HCT116 (cell line): ENCODE measurements at regions not wholly inside any gene's neighbourhood (a gene's known extent, or its start where the extent isn't known, plus 50 kb on each side); places are given as distances from the start of the nearest gene placed in this dataset.
A peak's percentile ranks its signal among the peaks of the same experiment; 100 is the strongest.
"Not testable (repeated sequence)": the region's sequence is repeated elsewhere in the genome, so short reads cannot be mapped to it uniquely, and the experiment has no call there.

Source experiments
- ATAC-seq: fragments of 200-7000 bp; cut with Tn5 transposase; 2 replicates; pipeline ENCODE4 v1.9.1; 2020; ENCODE audit warnings: mild to moderate bottlenecking, moderate library complexity
- BruUV-seq: library from RNA; stranded (reverse); fragments of 400-500 nt; replicated peaks from 2 replicates; lab custom pipeline; 2021; lab: Mats Ljungman, UMichigan
- CTCF ChIA-PET: fragments of 300-600 bp; sonication (Branson Sonifier 250); formaldehyde crosslinking; loops from one replicate; lab custom pipeline; 2021; ENCODE audit warnings: antibody characterized with exemption; lab: Charles Lee
- POLR2A ChIA-PET: fragments of 300-600, 350-600 bp; sonication (Branson Sonifier 250); formaldehyde crosslinking; loops from one replicate; lab custom pipeline; 2021; ENCODE audit warnings: antibody characterized with exemption; lab: Charles Lee
- RAD21 ChIA-PET, 2 experiments: fragments of 300-600 bp; sonication (Branson Sonifier 250); formaldehyde crosslinking; loops; one replicate each; lab custom pipeline; 2023; ENCODE audit warnings: low total read pairs in 2 of 2; ENCODE audit not compliant: uncharacterized antibody in 2 of 2, unreplicated experiment in 2 of 2, low non-redundant PET in 1 of 2; lab: Charles Lee
- DNase-seq: peaks from one replicate; pipeline ENCODE4 v3.0.0-alpha.2; 2010; ENCODE audit warnings: low read depth, low spot score
- H2AFZ ChIP-seq: fragments of 200-600 bp; shearing (Covaris generic), sonication (generic); 2 replicates; pipeline ENCODE4 v1.6.1; 2017; ENCODE audit warnings: low read depth, mixed run types, mixed read lengths, antibody characterized with exemption, low read length; ENCODE audit not compliant: poor library complexity, severe bottlenecking
- H3K27ac ChIP-seq: 2 replicates; pipeline ENCODE4 v1.5.1; 2012; ENCODE audit warnings: low read depth, low read length
- H3K27me3 ChIP-seq: fragments of 200-600 bp; sonication (generic); 2 replicates; pipeline ENCODE4 v1.6.1; 2016; ENCODE audit warnings: mixed run types, low read length, mixed read lengths; ENCODE audit not compliant: insufficient read depth
- H3K36me3 ChIP-seq, 2 experiments: fragments of 200-500 bp in 1 of 2; fragments of 200-600 bp in 1 of 2; sonication (Bioruptor generic) in 1 of 2; sonication (generic) in 1 of 2; 2 replicates each; pipeline versions ENCODE4 v1.5.1 to v1.6.1; 2014 to 2016; ENCODE audit warnings: low read length in 2 of 2, inconsistent platforms in 1 of 2, mixed read lengths in 1 of 2, mixed run types in 1 of 2; ENCODE audit not compliant: insufficient read depth in 2 of 2, control insufficient read depth in 1 of 2
- H3K4me1 ChIP-seq, 2 experiments: fragments of 200-600 bp in 1 of 2; sonication (generic) in 1 of 2; 2 replicates each; pipeline versions ENCODE4 v1.5.1 to v1.6.1; 2012 to 2017; ENCODE audit warnings: low read length in 2 of 2, inconsistent platforms in 1 of 2, mild to moderate bottlenecking in 1 of 2, mixed read lengths in 1 of 2, mixed run types in 1 of 2, moderate library complexity in 1 of 2; ENCODE audit not compliant: insufficient read depth in 2 of 2, control insufficient read depth in 1 of 2
- H3K4me2 ChIP-seq: fragments of 200-600 bp; sonication (generic); 2 replicates; pipeline ENCODE4 v1.6.1; 2017; ENCODE audit warnings: mixed run types, low read length, mixed read lengths
- H3K4me3 ChIP-seq, 2 experiments: fragments of 200-600 bp in 1 of 2; sonication (generic) in 1 of 2; replicated peaks in 1 of 2; 2 replicates each; pipeline ENCODE4 v1.5.1; 2011 to 2016; ENCODE audit warnings: low read length in 2 of 2, control low read depth in 1 of 2, low read depth in 1 of 2, mild to moderate bottlenecking in 1 of 2, mixed read lengths in 1 of 2, mixed run types in 1 of 2
- H3K79me2 ChIP-seq: fragments of 200-600 bp; sonication (generic); 2 replicates; pipeline ENCODE4 v1.6.1; 2017; ENCODE audit warnings: mild to moderate bottlenecking, mixed run types, low read length, moderate library complexity, mixed read lengths; ENCODE audit not compliant: insufficient read depth
- H3K9ac ChIP-seq: fragments of 200-600 bp; sonication (generic); 2 replicates; pipeline ENCODE4 v1.6.1; 2016; ENCODE audit warnings: low read length, mixed read lengths
- H3K9me2 ChIP-seq: fragments of 200-600 bp; sonication (generic), shearing (Covaris generic); 2 replicates; pipeline ENCODE4 v1.6.1; 2017; ENCODE audit warnings: mixed run types, mild to moderate bottlenecking, moderate library complexity; ENCODE audit not compliant: insufficient read depth
- H3K9me3 ChIP-seq, 2 experiments: fragments of 200-500 bp in 1 of 2; fragments of 200-600 bp in 1 of 2; sonication (Bioruptor generic) in 1 of 2; sonication (generic) in 1 of 2; 2 replicates each; pipeline ENCODE4 v1.6.1; 2014 to 2017; ENCODE audit warnings: low read length in 2 of 2, mixed read lengths in 2 of 2, inconsistent platforms in 1 of 2, low read depth in 1 of 2, mild to moderate bottlenecking in 1 of 2, mixed run types in 1 of 2, moderate library complexity in 1 of 2; ENCODE audit not compliant: control insufficient read depth in 1 of 2, insufficient read depth in 1 of 2
- H4K20me1 ChIP-seq: fragments of 200-600 bp; sonication (generic), shearing (Covaris generic); 2 replicates; pipeline ENCODE4 v1.6.1; 2017; ENCODE audit warnings: mixed run types, mild to moderate bottlenecking, moderate library complexity; ENCODE audit not compliant: insufficient read depth
- intact Hi-C: fragments of 100-400 bp; cut with micrococcal nuclease; formaldehyde crosslinking; loops from 2 replicates; pipeline ENCODE4 v1.10.0; 2022

DNA sequence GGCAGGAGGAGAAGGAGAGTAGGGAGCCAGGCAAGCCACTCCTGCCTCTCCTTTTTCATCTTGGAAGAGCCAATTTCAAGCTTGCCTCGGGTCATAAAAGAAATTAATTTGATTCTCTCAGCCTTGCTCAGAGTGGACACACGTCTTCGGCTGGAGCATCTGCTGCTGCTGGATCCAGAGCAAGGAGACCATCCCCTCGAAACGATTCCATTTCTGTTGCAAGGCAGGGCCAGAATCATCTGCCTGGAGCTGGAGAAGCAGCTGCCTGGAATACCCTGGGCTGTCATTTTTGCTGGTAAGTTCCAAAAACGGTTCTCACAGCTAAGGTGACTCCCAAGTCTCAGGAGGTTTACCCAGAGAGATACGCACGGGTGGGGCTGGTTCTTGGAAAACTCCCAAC is 103.3 kb downstream of the NPIPA5 start:
- H3K27me3 ChIP-seq, H3K4me2 ChIP-seq, CTCF ChIA-PET, H3K9ac ChIP-seq, H3K79me2 ChIP-seq, ATAC-seq, RAD21 ChIA-PET, H3K4me3 ChIP-seq, intact Hi-C loops, H3K4me1 ChIP-seq, POLR2A ChIA-PET, H2AFZ ChIP-seq, BruUV-seq, H4K20me1 ChIP-seq, H3K27ac ChIP-seq, H3K36me3 ChIP-seq, DNase-seq, H3K9me3 ChIP-seq, H3K9me2 ChIP-seq: not testable (repeated sequence)

DNA sequence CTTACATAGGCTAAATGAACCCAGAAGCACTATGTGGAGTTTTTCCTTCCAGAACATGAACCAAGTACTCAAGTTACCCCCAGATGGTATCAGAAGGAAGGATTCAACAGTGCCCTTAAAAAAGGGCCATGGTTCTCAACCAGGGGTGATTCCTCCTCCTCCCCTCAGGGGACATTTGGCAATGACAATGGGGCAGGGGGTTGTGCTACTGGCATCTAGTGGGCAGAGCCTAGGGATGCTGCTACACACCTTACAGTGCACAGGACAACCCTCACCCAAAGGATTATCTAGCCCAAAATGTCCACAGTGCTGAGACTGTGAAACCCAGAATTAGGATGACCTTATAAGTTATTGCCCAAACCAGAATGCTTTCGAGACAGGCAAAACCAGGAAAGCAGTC is 104.1 kb downstream of the NPIPA5 start:
- RAD21 ChIA-PET, H3K4me3 ChIP-seq, H3K27ac ChIP-seq, H2AFZ ChIP-seq, H3K79me2 ChIP-seq, H3K4me1 ChIP-seq, H3K9ac ChIP-seq, H3K9me2 ChIP-seq, H3K4me2 ChIP-seq, DNase-seq, H3K36me3 ChIP-seq, H4K20me1 ChIP-seq, POLR2A ChIA-PET, CTCF ChIA-PET, intact Hi-C loops, H3K9me3 ChIP-seq, H3K27me3 ChIP-seq, BruUV-seq: not testable (repeated sequence)
- ATAC-seq = peak; percentile 44

DNA sequence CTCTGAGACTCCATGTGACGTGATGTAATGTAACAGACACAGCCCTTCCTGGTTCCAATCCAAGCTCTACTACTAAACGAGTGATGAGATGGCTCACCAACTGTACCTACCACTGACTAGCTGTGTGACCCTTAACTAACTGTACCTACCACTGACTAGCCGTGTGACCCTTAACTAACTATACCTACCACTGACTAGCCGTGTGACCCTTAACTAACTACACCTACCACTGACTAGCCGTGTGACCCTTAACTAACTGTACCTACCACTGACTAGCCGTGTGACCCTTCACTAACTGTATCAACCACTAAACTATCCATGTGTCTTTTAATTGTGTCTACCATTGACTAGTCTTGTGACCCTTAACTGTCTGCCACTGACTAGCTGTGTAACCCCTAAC is 111.2 kb downstream of the NPIPA5 start:
- RAD21 ChIA-PET, POLR2A ChIA-PET: not testable (repeated sequence)

DNA sequence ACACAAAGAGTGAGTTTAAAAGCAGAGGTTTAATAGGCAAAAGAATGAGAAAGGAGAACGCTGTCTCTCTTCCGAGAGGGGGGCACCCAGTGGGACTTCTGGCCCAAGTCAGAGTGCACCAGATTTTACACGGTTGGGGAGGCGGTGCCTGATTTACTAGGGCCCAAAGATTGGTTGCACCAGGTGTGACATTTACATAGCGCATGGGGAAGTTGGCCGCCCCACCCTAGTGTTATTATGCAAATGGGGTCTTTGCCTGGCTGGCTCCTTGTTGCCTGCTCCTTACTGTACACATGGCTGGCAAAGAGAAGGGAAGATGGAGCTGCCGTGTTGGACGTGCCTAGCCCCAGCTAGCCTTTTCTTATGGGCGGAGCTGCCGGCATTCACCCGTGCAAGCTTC is 115.9 kb downstream of the NPIPA5 start:
- ATAC-seq, CTCF ChIA-PET, H3K9me3 ChIP-seq, RAD21 ChIA-PET, H3K9ac ChIP-seq, intact Hi-C loops, H2AFZ ChIP-seq, H3K9me2 ChIP-seq, H3K4me1 ChIP-seq, DNase-seq, H3K27ac ChIP-seq, H3K27me3 ChIP-seq, H4K20me1 ChIP-seq, H3K4me3 ChIP-seq, H3K36me3 ChIP-seq, POLR2A ChIA-PET, H3K79me2 ChIP-seq, H3K4me2 ChIP-seq, BruUV-seq: not testable (repeated sequence)

More for the DNA sequence above, 111.2 kb downstream of the NPIPA5 start:
- H3K9me3 ChIP-seq, H3K4me3 ChIP-seq, H3K4me2 ChIP-seq, H3K36me3 ChIP-seq, DNase-seq, CTCF ChIA-PET, H3K9me2 ChIP-seq, H3K4me1 ChIP-seq, H3K27me3 ChIP-seq, H3K9ac ChIP-seq, BruUV-seq, H3K27ac ChIP-seq, intact Hi-C loops, ATAC-seq, H3K79me2 ChIP-seq, H2AFZ ChIP-seq, H4K20me1 ChIP-seq: not testable (repeated sequence)

DNA sequence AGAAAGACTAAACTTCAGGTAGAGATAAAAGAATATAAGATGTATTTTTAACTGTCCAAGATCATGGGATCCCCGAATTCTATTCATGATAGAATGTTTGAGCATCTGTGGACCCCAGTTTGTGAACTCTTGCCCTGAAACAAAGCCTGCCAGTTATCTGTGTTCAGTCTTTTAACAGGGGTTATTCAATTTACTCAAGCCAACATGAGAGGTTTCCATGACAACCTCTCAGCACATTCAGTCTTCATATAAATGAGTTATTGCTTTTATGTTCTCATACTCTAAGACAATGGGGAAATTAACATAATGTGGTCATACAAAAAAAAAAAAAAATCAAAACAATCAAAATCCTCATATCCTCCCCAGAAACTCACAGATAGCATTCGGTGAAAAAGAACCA is 130.1 kb downstream of the NPIPA5 start:
- RAD21 ChIA-PET, H3K9me2 ChIP-seq, H3K9me3 ChIP-seq, H3K36me3 ChIP-seq, ATAC-seq, BruUV-seq, CTCF ChIA-PET, POLR2A ChIA-PET, H4K20me1 ChIP-seq, DNase-seq, H2AFZ ChIP-seq, H3K4me3 ChIP-seq, H3K9ac ChIP-seq, H3K4me1 ChIP-seq, H3K27ac ChIP-seq, H3K27me3 ChIP-seq, intact Hi-C loops, H3K79me2 ChIP-seq, H3K4me2 ChIP-seq: not testable (repeated sequence)
